HG03432 (cell line): ENCODE measurements at regions not wholly inside any gene's neighbourhood (a gene's known extent, or its start where the extent isn't known, plus 50 kb on each side); places are given as distances from the start of the nearest gene placed in this dataset.

ENCODE experiments used
- ATAC-seq: cut with Tn5 transposase; IDR thresholded peaks from one replicate; pipeline ENCODE4 v1.9.1; 2021; ENCODE audit warnings: mild to moderate bottlenecking, moderate library complexity; ENCODE audit not compliant: unreplicated experiment

GRCh38 chr9:7899753-7900152 is 100.2 kb upstream of the DMAC1 start:
- ATAC-seq, result no peak

DNA sequence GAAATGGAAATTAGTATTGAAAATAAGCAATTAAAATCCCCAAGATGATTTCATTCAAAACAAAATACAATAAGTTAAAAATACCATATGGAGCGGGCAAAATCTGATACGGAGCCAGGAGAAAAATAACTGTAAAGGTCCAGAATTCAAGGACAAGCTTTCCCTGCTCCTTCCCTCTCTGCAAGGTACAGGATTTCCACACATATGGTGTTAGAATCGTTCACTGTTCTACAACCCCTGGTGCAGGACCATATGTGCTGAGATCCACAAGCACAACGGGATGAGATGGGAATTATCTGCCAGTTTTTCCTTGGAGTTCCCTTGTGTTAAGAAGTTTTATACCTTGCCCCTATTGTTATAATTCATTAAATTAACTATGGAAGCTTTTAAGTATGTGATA is 94.7 kb upstream of the DMAC1 start:
- ATAC-seq, result no peak

DNA sequence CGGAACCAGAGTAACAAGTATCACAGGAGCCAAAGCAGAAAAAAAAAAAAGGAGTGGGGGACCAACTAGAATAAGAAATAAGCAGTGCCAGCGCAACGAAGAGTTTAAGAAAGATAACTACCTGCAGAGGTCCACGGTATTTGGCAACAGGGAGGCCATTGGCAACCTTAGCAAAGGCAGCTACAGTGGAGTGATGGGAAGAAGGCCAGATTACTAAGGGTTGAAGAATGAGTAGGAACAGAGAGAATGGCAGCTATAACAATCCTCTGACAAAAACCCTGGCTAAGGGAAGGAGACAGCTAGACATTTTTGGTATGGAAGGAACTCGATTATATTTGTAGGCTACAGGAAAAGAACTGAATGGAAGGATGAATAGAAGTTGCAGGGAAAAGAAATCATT is 93.4 kb upstream of the DMAC1 start:
- no peak for ATAC-seq

DNA sequence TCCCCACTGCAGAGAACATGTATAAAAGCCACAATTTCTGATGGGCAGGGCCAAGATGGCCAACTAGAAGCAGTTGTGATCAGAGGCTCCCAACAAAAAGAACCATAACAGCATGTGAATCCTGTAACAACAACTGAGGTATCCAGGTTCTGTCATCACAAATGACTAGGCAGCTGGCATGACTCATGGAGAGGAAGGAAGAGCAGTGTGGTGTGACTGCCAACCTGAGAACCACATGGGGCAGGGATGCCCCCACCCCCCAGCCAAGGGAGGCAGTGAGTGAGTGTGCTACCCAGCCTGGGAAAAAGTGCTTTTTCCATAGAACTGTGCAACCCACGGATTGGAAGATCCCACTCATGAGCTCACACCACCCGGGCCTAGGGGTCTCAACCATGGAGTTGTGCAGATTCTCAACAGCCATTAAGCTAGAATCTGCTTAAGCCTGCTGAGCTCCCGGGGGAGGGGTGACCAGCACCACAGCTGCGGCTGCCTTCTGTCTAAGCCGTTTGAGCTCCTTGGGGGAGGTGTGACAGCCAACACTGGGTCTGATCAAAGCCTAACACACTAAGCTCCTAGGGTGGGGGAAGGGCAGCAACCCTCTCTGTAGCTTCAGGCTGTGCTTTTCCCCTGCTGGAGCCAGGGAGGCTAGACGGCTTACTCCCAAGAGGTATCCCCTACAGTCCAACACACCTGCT is 80.1 kb upstream of the DMAC1 start:
- ATAC-seq, result peak; percentile 69

GRCh38 chr9:7871977-7872730 is 72.6 kb upstream of the DMAC1 start:
- no peak for ATAC-seq

GRCh38 chr9:7869340-7869739 is 69.8 kb upstream of the DMAC1 start:
- ATAC-seq, result no peak

DNA sequence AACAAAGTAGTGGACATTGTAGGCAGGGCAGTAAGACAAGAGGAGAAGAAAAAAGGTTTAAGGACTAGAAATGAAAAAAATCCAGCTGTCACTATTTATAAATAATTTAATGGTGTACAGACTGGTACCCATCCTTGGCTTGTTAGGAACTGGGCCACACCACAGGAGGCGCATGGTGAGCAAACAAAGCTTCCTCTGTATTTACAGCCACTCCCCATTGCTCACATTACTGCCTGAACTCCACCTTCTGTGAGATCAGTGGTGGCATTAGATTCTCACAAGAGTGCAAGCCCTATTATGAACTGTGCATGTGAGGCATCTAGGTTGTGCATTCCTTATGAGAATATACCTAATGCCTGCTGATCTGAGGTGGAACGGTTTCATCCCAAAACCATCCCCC is 62.6 kb upstream of the DMAC1 start:
- no peak for ATAC-seq

DNA sequence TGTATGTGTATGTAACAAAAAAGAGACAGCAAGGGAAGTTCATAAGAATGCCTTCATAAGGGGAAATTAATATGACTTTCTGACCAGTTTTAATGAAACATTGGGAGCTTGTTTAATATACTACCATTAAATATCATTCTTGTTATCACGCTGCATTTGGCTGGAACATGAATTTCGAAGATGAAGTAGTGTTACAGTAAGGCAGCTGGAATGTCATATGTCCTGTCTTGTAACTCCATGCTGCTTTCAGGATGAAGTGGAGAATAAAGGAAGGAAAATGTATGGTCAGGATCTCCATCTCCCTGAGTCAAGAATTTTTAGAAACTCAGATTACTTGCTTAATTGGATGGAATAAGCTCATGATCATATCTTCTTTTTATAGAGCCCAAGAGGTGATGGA is 61.5 kb upstream of the DMAC1 start:
- no peak for ATAC-seq

DNA sequence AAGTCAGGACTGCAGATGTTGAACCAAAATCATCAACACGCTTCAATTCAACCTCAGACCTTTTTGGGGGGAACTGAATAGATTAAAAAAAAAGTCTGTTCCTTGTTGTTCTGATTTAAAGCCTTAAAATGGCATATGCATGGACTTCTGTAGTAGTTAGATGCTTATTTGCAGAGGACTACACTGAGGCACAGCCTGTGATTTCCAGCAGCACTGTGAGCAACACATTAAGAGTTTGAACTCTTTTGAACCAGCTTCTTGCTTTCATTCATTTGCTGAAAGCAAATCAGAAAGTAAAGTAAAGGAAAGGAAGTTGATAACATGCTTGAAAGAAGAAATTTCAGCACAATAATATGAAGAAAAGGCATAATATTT is 60.7 kb upstream of the DMAC1 start:
- ATAC-seq, result no peak

GRCh38 chr9:7859701-7860334 is 60.2 kb upstream of the DMAC1 start:
- no peak for ATAC-seq

DNA sequence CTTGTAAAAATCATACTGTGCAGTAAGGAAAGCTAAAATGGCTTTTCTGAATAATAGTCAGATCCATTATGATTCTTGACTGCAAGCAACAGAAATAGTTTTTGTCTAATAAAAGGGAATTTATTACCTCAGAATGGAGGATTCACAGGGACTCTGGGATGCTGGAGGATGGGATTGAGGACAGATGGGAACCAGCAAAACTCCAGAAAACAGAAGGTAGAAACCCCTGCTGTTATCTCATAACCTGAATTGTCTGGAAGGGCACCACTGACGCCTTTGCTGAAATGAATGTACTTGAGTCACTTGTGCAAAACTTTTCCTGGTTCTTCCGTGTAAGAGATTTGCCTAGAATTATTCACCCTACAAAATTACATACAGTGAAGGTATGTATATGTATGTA is 58.6 kb upstream of the DMAC1 start:
- ATAC-seq, result no peak

DNA sequence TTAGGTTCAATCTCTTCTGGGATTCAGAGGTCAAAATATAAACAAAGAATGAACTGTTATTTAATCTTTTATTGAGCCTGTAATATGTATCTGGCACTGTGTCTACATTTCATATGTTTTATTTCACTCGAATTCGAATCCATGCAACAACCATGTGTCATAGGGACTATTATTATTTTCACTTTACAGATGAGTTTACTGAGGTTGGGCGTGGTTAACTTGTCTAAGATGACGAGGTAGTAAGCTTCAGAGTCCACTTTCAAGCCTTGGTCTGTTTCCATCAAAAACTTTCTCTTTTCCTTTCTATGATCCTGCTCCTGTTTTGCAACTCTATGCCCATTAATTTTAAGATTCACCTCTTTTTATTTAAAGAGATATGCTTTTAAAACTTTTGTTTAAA is 55.2 kb upstream of the DMAC1 start:
- no peak for ATAC-seq
